Subcutaneous abdominal adipose tissue (tissue), 5 donors: ENCODE measurements at regions not wholly inside any gene's neighbourhood (a gene's known extent, or its start where the extent isn't known, plus 50 kb on each side); places are given as distances from the start of the nearest gene placed in this dataset.
A peak's percentile ranks its signal among the peaks of the same experiment; 100 is the strongest.

ENCODE experiments used
- H3K27ac ChIP-seq: one replicate; pipeline ENCODE4 v1.7.0; 2013; ENCODE audit warnings: low read depth, mild to moderate bottlenecking, inconsistent platforms, low read length, moderate library complexity
- H3K27me3 ChIP-seq, 5 donors: one replicate each; pipeline ENCODE4 v1.7.0; 2013; ENCODE audit warnings: low read length in 5 of 5, inconsistent platforms in 1 of 5; ENCODE audit not compliant: control insufficient read depth in 5 of 5, insufficient read depth in 4 of 5
- H3K36me3 ChIP-seq, 5 donors: one replicate each; pipeline ENCODE4 v1.7.0; 2013; ENCODE audit warnings: low read length in 5 of 5; ENCODE audit not compliant: control insufficient read depth in 5 of 5, insufficient read depth in 5 of 5
- H3K4me1 ChIP-seq, 5 donors: one replicate each; pipeline ENCODE4 v1.7.0; 2013; ENCODE audit warnings: low read length in 5 of 5, mild to moderate bottlenecking in 3 of 5, moderate library complexity in 1 of 5; ENCODE audit not compliant: control insufficient read depth in 5 of 5, insufficient read depth in 5 of 5
- H3K4me3 ChIP-seq, 5 donors: one replicate each; pipeline ENCODE4 v1.7.0; 2013; ENCODE audit warnings: low read length in 5 of 5, low read depth in 1 of 5
- H3K9ac ChIP-seq, 5 donors: one replicate each; pipeline ENCODE4 v1.7.0; 2013; ENCODE audit warnings: low read length in 5 of 5, mild to moderate bottlenecking in 4 of 5, moderate library complexity in 3 of 5
- H3K9me3 ChIP-seq, 5 donors: one replicate each; pipeline ENCODE4 v1.7.0; 2013; ENCODE audit warnings: low read length in 5 of 5; ENCODE audit not compliant: control insufficient read depth in 5 of 5
- donor health status: healthy.
- donor health status: healthy.
- donor health status: healthy.
- donor health status: healthy.
- donor health status: healthy.

- H3K36me3 ChIP-seq, result no peaks in the 10 kb centered on the region
- no peak overlapping the region for H3K27ac ChIP-seq
- no peaks in the 10 kb centered on the region for H3K27me3 ChIP-seq
- H3K9me3 ChIP-seq, result no peaks in the 10 kb centered on the region
- H3K4me1 ChIP-seq, result peaks cover 0 to 5% (median 0%) of the 10 kb centered on the region in 5 donors
- no peak overlapping the region for H3K4me3 ChIP-seq
- no peak overlapping the region for H3K9ac ChIP-seq
These were observed 99.9 kb upstream of the ZNF236 start for GRCh38 chr18:76722224-76723061.

DNA sequence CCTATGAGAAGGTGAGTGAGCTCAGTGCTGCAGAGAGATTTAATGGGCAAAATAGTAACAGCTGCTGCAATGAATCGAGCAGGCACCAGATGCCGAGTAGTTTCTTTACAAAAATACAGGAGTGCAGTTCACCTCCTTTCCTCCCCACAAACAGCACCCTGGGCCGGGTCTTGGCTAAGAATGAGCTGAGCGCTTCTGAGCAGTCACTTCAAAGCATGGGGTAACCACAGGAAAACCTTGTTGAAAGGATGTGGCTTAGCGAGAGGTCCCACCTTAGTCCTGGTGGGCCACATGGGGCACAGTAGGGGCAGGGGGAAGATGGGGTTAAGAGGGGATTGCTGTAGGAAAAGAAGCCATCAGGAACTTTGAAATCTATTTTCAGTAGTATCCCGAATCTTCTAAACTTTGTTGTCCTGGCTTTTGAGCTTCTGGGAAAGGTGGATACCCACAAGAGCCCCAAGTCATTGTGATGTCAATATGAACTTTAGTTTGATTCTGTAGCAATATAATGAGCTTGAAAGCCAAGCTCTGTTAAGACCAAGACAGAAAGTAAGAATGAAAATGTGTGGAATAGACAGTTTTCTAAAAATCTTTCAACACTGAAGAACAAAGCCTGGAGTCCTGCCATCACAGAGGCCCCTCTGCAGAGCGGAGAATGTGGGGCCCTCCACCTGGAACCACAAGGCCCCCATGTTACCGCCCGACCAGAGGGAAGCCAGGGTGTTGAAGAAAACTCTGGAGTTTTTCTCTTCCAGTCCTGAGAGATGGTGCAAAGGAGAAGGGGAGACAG lies 101.0 kb upstream of the ZNF236 start:
- no peak overlapping the region for H3K9ac ChIP-seq
- no peak overlapping the region for H3K4me3 ChIP-seq
- no peaks in the 10 kb centered on the region for H3K9me3 ChIP-seq
- H3K4me1 ChIP-seq, result peaks cover 0 to 5% (median 0%) of the 10 kb centered on the region in 5 donors
- no peaks in the 10 kb centered on the region for H3K27me3 ChIP-seq
- H3K36me3 ChIP-seq, result no peaks in the 10 kb centered on the region
- H3K27ac ChIP-seq, result no peak overlapping the region

GRCh38 chr18:76720683-76721082 lies 101.7 kb upstream of the ZNF236 start:
- H3K27me3 ChIP-seq, result no peaks in the 10 kb centered on the region
- H3K9ac ChIP-seq, result no peak overlapping the region
- H3K27ac ChIP-seq, result no peak overlapping the region
- H3K4me1 ChIP-seq, result peaks cover 0 to 5% (median 0%) of the 10 kb centered on the region in 5 donors
- no peak overlapping the region for H3K4me3 ChIP-seq
- H3K9me3 ChIP-seq, result no peaks in the 10 kb centered on the region
- H3K36me3 ChIP-seq, result no peaks in the 10 kb centered on the region

DNA sequence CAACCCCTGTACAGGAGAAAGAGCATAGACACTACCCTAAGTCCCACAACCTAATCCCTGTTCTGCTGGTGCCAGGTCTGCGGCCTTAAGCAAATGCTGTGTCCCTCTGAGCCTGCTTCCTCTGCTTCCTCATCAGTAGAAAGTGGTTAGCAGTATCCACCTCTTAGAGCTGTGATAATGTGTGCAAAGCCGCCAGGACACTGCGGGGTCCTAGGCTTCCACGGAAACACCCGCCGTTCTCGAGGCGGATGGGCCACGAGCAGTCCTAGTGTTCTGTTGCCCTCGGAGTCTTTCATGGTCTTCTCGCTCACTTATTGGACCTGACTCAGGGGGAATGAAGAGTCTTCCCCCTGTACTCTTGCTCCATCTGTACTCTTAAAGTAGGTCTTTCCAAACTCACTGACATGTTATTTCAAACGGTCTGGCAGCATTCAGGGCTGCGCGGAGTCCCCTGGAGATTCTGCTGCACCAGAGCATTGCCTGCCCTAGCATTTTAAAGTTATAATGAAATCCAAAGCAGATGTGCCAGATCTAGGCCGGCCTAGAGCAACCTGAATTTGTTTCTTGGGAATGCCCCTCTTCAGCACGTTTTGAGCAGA lies 107.2 kb upstream of the ZNF236 start:
- Histone ChIP-seq H3K9me3 (no peaks in the 10 kb centered on the region), H3K4me3 (peak overlapping the region in 1 of 5 donors; percentile 13), H3K4me1 (peaks cover 0 to 10% (median 8%) of the 10 kb centered on the region in 5 donors), H3K9ac (no peak overlapping the region), H3K27ac (no peak overlapping the region), H3K27me3 (no peaks in the 10 kb centered on the region), H3K36me3 (no peaks in the 10 kb centered on the region)

DNA sequence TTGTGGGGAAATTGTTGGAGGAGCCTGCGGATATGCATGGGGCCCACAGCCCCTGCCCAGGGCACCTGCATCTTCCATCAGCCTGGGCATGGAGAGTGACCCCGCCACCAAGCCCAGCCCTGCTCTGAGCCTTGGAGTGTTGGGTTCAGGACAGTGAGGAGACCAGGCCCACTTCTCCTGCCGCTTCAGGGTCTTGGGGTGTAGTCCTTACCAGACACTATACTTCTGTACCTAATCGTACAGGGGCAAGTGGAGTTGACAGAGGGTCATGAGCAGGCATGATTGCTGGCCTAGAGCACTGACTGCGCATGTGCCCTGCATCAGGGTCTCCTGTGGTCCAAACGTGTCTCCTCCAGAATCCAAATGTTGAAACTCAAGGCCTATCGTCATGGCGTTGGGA lies 108.9 kb upstream of the ZNF236 start:
- H3K9me3 ChIP-seq, result no peaks in the 10 kb centered on the region
- no peaks in the 10 kb centered on the region for H3K36me3 ChIP-seq
- H3K27me3 ChIP-seq, result no peaks in the 10 kb centered on the region
- H3K9ac ChIP-seq, result no peak overlapping the region
- H3K27ac ChIP-seq, result no peak overlapping the region
- H3K4me3 ChIP-seq, result no peak overlapping the region
- H3K4me1 ChIP-seq, result peaks cover 2 to 13% (median 11%) of the 10 kb centered on the region in 5 donors

- no peaks in the 10 kb centered on the region for H3K27me3 ChIP-seq
- no peak overlapping the region for H3K9ac ChIP-seq
- no peaks in the 10 kb centered on the region for H3K9me3 ChIP-seq
- H3K4me3 ChIP-seq, result no peak overlapping the region
- no peak overlapping the region for H3K27ac ChIP-seq
- H3K36me3 ChIP-seq, result no peaks in the 10 kb centered on the region
- peaks cover 2 to 13% (median 11%) of the 10 kb centered on the region in 5 donors for H3K4me1 ChIP-seq
These were observed 109.7 kb upstream of the ZNF236 start for GRCh38 chr18:76712511-76713140.

- Histone ChIP-seq H3K4me3 (no peak overlapping the region), H3K36me3 (no peaks in the 10 kb centered on the region), H3K9ac (no peak overlapping the region), H3K9me3 (no peaks in the 10 kb centered on the region), H3K27ac (no peak overlapping the region), H3K4me1 (peaks cover 2 to 13% (median 11%) of the 10 kb centered on the region in 5 donors), H3K27me3 (no peaks in the 10 kb centered on the region)
These were observed 111.5 kb upstream of the ZNF236 start for GRCh38 chr18:76710646-76711520.

- peak overlapping the region in 1 of 5 donors; percentile 27 for H3K9ac ChIP-seq
- no peak overlapping the region for H3K27ac ChIP-seq
- no peaks in the 10 kb centered on the region for H3K36me3 ChIP-seq
- no peaks in the 10 kb centered on the region for H3K9me3 ChIP-seq
- peaks cover 2 to 5% (median 5%) of the 10 kb centered on the region in 5 donors for H3K4me1 ChIP-seq
- H3K4me3 ChIP-seq, result peak overlapping the region in 4 of 5 donors; percentile 37 to 59 (median 49)
- H3K27me3 ChIP-seq, result no peaks in the 10 kb centered on the region
These were observed 112.4 kb upstream of the ZNF236 start for GRCh38 chr18:76709659-76710645.
